ENCODE measurements at regions not wholly inside any gene's neighbourhood (a gene's known extent, or its start where the extent isn't known, plus 50 kb on each side); places are given as distances from the start of the nearest gene placed in this dataset.

DNA sequence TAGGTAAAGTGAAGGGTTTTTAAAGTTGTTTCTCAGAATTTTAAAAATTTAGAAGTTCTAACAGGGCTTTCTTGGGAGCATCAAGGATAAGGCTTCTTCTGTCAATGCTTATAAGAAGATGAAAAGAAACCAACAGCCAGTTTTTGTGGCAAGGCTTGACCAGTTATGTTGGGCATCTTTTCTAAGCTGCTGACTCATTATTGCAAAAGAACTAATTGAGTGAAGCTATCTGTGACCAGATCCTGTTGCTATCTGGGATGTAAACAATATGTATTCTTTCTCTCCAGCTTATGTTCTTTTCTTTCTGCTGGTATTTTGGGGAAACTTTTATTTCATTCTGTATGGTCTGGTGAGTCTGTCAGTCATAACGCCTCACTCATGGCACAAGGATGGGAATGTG lies 643.8 kb downstream of the HDGFL1 start:
- TF ChIP-seq CTCF (IDR thresholded peaks at IDR 0.05; ENCODE audit: low read depth, low read length, poor library complexity, severe bottlenecking) (no peak), EZH2phosphoT487 (IDR thresholded peaks at IDR 0.05; ENCODE audit: borderline replicate concordance, low read length) (no peak)

Measured in DOHH2 (cell line).